Choroid plexus epithelial cell (primary cell): ENCODE measurements at regions not wholly inside any gene's neighbourhood (a gene's known extent, or its start where the extent isn't known, plus 50 kb on each side); places are given as distances from the start of the nearest gene placed in this dataset.

ENCODE experiments used
- DNase-seq: peaks from one replicate; pipeline ENCODE4 v3.0.0-alpha.2; 2010; ENCODE audit warnings: low read depth
- H3K4me3 ChIP-seq: 2 replicates; pipeline ENCODE4 v1.5.1; 2011; ENCODE audit warnings: low read depth, mild to moderate bottlenecking, control low read depth, low read length, moderate library complexity
- CTCF ChIP-seq: conservative IDR thresholded peaks from 2 replicates; pipeline ENCODE4 v1.5.1; 2011; ENCODE audit warnings: low read depth, mild to moderate bottlenecking, control low read depth, inconsistent platforms, low read length, moderate library complexity

- H3K4me3 ChIP-seq, result no peak overlapping the region
- TF ChIP-seq CTCF, result no peak
- no peak for DNase-seq
Measured at GRCh38 chr12:118637767-118638370, 261.5 kb downstream of the SUDS3 start.

GRCh38 chr12:118641249-118641648, 264.9 kb downstream of the SUDS3 start:
- DNase-seq, result no peak
- TF ChIP-seq CTCF, result no peak
- H3K4me3 ChIP-seq, result no peak overlapping the region

DNA sequence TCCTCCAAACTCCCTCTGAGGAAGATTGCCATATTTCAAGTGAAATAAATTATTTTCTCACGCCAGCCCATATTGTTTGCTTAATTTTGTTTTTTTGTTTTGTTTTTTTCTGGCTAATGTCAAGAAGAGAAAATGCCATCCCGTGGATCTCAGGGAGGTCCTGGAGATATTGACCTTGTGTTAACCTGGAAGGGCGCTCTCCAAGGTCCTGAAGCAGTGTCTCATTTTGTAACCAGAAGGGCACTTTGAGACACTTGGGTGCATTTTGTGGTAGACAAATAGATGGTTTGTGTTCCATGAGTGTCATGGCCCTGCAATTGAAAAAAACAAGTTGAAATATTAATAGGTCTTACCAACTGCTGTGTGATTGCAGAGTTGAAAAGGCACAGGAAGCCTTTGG, 268.9 kb downstream of the SUDS3 start:
- no peak for TF ChIP-seq CTCF
- DNase-seq, result no peak

DNA sequence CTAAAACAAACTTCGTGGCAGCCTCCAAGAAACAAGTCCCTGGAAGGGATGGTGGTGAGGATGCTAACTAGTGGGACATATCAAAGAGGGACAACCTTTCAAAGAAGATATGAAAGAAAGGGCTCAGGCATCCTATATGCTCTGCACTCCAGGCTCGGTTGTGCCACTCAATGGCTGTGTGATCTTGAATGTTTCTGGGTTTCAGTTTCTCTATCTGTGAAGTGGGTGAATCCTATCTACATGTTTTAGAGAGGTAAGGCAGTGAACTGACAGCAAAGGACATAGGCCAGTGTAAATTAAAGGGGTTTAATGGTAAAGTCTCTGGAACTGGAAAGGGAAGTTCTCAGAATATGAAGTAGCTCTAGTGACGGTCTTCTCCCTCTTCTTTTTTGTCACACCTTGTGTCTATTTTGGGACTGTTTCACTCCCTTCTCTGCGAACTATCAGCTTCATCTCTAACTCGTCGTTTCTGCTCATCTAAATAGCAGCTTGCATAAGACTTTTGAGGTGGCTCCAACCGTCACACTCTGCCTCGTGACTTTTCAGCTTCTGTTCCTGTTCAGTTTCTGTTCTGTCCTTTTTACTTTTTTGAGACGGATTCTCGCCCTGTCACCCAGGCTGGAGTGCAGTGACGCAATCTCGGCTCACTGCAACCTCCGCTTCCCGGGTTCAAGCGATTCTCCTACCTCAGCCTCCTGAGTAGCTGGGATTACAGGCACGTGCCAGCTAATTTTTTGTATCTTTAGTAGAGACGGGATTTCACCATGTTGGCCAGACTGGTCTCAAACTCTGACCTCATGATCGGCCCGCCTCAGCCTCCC, 273.6 kb downstream of the SUDS3 start:
- no peak for DNase-seq
- H3K4me3 ChIP-seq, result no peak overlapping the region
- TF ChIP-seq CTCF, result no peak

More for the DNA sequence above, 268.9 kb downstream of the SUDS3 start:
- no peak overlapping the region for H3K4me3 ChIP-seq

DNA sequence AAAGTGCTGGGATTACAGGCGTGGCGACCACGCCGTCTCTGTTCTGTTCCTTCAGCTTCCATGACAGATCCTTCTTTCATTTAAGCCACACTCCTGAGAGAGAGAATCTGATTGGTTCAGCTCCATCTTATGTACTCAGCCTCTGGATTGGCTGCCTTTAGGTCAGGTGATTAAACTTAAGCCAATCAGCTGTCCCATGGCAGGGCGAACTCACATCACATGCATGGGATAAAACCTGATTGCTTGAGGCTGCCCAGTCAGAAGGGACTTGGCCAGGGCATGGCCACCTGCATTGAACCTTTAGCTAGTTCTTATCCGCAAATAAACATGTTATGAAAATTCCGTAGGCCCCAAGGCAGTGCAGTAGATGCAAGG, 274.2 kb downstream of the SUDS3 start:
- TF ChIP-seq CTCF, result no peak
- DNase-seq, result no peak
- H3K4me3 ChIP-seq, result no peak overlapping the region

DNA sequence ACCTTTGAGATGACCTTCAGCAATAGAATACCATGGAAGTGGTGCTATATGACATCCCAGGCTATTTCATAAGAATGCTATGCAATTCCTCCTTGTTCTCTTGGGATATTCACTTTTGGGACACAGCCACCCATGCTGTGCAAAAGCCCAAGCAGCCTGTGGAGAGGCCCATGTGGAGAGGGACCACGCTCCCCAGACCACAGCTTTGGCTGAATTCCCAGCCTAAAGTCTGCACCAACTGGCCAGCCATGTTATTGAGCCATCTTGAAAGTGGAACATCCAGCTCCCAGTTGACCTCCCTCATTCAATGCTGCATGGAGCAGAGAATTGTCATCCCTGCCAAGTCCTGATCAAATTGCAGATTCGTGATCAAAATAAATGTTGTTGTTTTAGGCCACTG, 275.1 kb downstream of the SUDS3 start:
- H3K4me3 ChIP-seq, result no peak overlapping the region
- DNase-seq, result no peak
- no peak for TF ChIP-seq CTCF

GRCh38 chr12:118655588-118655987, 279.2 kb downstream of the SUDS3 start:
- TF ChIP-seq CTCF, result no peak
- no peak for DNase-seq
- no peak overlapping the region for H3K4me3 ChIP-seq
